ENCODE measurements at regions not wholly inside any gene's neighbourhood (a gene's known extent, or its start where the extent isn't known, plus 50 kb on each side); places are given as distances from the start of the nearest gene placed in this dataset.
"Not testable (repeated sequence)": the region's sequence is repeated elsewhere in the genome, so short reads cannot be mapped to it uniquely, and the experiment has no call there.

GRCh38 chr15:66964111-66964738 lies 101.2 kb upstream of the SMAD3 start:
- DNase-seq (ENCODE audit: low read depth in 2 of 2): no peak

DNA sequence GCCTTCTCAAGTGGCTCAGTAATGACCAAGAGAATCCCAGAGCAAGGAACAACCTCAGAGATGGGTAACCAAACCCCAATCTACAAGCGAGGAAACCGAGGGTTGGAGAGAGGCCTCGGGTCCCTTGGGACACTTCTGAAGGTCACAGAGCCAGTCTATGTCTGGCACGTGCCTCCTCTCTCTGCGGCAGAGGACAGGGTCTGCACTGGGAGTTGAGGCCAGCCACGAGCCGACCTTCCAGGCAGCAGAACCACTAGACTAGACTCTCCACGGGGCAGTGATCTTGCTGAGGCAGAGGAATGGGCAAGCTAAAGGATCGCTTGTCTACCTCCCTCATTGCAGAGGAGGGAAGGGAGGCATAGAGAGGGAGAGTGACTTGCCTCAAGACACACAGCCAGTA lies 100.6 kb upstream of the SMAD3 start:
- DNase-seq (ENCODE audit: low read depth in 2 of 2): no peak

GRCh38 chr15:66965201-66965900 lies 100.1 kb upstream of the SMAD3 start:
- DNase-seq (ENCODE audit: low read depth in 2 of 2): no peak

DNA sequence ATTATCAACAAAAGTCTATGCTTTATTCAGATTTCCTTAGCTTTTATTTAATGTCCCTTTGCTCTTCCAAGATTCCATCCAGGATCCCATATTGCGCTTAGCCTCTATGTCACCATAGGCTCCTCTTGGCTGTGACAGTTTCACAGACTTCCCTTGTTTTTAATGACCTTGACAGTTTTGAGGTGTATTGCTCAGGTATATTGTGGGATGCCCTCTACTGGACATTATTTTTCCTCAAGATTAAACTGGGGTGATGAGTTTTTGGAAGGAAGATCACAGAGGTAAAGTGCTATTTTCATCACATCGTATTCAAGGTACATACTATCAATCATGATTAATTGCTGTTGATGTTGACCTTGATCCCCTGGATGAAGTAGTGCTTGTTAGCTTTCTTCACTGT lies 99.1 kb upstream of the SMAD3 start:
- no peak for DNase-seq (ENCODE audit: low read depth in 2 of 2)

- no peak for DNase-seq (ENCODE audit: low read depth in 2 of 2)
These were observed 96.4 kb upstream of the SMAD3 start for GRCh38 chr15:66968806-66969596.

- not testable (repeated sequence) for DNase-seq (ENCODE audit: low read depth in 2 of 2)
These were observed 91.3 kb upstream of the SMAD3 start for GRCh38 chr15:66974131-66974530.

DNA sequence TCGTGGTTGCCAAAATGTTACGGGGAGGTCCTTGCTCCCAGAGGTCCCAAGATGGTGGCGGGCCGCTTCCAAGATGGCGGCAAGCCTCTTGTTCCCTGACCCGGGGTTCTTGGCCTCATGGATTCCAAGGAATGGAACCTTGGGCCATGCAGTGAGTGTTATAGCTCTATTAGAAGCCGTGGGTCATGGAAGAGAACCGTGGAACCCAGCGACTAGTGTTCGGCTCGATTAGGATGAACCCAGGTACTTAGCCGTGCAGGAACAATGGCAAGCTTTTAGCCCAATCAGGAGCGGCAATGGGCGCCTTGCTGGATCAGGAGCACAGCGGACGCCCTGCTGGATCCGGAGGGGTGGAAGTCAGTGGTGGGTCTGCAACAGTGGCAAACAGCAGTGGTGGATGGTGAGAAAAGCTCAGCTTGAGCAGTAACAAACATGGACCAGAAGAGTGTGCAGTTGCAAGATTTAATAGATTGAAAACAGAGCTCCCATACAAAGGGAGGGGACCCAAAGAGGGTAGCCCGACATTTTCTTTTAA lies 89.2 kb upstream of the SMAD3 start:
- not testable (repeated sequence) for DNase-seq (ENCODE audit: low read depth in 2 of 2)

DNA sequence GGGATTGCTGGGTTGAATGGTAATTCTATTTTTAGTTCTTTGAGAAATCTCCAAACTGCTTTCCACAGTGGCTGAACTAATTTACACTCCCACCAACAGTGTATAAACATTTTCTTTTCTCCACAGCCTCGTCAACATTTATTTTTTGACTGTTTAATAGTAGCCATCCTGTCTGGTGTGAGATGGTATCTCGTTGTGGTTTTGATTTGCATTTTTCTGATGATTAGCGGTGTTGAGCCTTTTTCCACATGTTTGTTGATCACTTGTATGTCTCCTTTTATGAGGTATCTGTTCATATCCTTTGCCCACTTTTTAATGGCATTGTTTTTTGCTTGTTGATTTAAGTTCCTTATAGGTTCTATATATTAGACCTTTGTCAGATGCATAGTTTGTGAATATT lies 85.1 kb upstream of the SMAD3 start:
- not testable (repeated sequence) for DNase-seq (ENCODE audit: low read depth in 2 of 2)

DNA sequence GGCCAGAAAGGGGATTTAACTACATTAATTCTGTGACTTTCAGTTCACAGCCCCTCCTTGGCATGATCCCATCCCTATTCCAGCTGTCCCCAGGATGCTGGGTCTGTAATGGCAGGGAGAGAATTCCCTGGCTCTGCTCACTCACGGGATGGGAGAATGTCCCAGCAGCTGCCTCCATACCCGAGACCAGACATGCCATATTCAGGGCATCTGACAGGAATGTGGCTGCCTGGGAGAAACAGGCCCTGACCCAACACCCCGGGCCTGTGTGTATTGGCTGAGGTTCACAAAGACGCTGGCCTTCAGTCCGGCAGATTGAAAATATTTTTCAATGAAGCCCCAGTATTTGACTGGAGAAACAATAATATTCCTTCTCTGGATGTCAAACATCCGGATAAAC lies 83.6 kb upstream of the SMAD3 start:
- no peak for DNase-seq (ENCODE audit: low read depth in 2 of 2)

GRCh38 chr15:66982250-66982649 lies 83.2 kb upstream of the SMAD3 start:
- no peak for DNase-seq (ENCODE audit: low read depth in 2 of 2)

DNA sequence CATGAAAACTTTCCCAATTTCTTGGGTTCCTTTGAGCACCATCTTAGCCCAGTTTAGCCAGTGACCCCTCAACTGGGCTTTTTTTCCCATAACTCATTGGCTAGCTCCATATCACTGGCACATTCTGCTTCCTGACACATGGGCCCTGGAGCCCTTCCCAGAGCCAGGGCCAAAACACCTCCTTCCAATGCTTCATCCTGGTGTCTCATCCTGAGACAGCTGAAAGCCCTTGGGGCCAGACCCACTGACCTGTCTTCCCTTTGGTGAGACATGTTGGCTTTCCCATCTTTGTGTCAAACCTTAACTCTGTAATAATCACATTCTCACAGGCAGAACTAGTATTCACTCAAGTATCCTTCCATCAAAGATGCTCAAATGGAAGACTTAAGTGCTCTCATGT lies 82.6 kb upstream of the SMAD3 start:
- DNase-seq (ENCODE audit: low read depth in 2 of 2): no peak

- DNase-seq (ENCODE audit: low read depth in 2 of 2): no peak
These were observed 79.7 kb upstream of the SMAD3 start for GRCh38 chr15:66985653-66986052.

DNA sequence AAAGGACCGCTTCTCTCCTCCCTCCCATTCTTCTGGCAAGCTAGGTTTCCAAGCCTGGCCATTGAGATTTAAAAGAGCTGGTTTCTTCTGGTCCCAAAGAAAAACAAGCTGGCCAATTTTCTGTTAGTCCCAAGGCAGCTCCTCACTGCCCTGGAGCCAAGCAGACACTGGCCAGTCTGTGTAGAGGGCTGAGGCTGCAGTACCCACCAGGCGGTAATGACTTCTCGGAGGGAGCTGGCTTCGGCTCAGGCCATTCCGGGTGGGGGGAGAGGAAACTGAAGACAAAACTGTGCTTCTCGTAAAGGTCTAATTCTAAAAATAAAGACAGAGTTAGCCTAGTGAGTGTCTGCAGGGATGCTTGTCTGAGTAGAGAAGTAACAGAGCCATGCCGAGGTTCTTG lies 78.5 kb upstream of the SMAD3 start:
- no peak for DNase-seq (ENCODE audit: low read depth in 2 of 2)

DNA sequence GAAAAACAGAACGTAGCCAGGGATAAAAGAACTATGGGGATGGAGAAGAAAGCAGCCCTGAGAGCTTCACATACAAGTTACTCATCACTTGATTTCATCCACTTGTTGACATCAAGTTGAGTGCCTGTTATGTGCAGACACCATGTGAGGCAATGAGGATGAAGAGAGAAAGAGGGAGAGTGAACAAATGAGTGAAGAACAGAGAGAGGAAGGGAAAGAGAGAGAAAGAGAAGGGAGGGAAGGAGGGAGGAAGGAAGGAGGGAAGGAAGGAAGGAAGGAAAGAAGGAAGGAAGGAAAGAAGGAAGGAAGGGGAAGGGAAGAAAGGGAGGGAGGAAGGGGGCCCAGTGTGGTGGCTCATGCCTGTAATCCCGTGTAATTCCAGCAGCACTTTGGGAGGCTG lies 72.3 kb upstream of the SMAD3 start:
- DNase-seq (ENCODE audit: low read depth in 2 of 2): no peak

GRCh38 chr15:66993874-66994696 lies 71.3 kb upstream of the SMAD3 start:
- no peak for DNase-seq (ENCODE audit: low read depth in 2 of 2)

DNA sequence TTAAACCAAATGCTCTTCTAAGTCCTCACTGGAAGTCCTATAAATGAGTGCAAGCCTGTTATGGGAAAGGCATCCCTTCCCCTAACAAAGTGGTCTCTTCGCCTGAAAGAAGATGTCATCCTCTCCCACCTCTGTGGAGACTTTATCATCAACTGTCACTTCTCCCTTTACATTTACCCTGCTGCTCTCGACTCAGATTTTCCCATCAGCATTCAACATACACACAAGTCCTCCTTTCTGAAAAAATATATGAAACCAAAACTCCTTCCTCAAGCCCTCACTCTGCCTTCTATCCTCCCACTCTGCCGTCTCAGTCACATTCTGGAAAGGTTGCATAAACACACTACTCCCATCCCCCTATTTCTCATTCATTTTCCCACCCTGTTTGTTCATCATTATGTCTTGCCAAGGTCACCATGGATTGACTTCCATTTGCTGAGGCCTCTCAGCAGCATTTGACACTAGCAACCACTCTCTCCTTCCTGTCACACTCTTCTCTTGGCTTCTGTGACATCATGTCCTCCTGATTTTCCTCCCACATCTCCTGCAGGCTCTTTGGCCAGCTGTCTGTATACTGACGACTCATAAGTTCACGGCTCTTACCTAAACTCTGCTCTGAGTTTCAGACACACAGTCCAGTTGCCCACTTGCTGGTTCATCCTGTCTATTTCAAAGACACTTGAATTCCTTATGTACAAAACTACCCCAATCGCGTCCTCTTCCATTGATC lies 70.3 kb upstream of the SMAD3 start:
- DNase-seq (ENCODE audit: low read depth in 2 of 2): no peak

GRCh38 chr15:66996094-66996493 lies 69.3 kb upstream of the SMAD3 start:
- no peak for DNase-seq (ENCODE audit: low read depth in 2 of 2)

DNA sequence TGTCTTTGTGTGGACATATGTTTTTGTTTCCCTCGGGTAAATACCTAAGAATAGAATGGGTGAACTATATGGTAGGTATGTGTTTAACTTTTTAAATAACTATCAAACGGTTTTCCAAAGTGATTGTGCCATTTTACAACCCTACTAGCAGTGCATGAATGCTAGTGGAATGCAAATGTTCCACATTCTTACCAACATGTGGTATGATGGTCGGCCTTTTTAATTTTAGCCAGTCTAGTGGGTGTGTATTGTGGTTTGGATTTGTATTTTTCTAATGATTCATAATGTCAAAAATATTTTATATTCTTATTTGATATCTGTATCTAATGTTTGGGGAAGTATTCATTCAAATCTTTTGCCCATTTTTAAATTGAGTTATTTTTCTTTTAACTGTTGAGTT lies 68.2 kb upstream of the SMAD3 start:
- DNase-seq (ENCODE audit: low read depth in 2 of 2): no peak

- DNase-seq (ENCODE audit: low read depth in 2 of 2): not testable (repeated sequence)
These were observed 67.2 kb upstream of the SMAD3 start for GRCh38 chr15:66998234-66998633.

DNA sequence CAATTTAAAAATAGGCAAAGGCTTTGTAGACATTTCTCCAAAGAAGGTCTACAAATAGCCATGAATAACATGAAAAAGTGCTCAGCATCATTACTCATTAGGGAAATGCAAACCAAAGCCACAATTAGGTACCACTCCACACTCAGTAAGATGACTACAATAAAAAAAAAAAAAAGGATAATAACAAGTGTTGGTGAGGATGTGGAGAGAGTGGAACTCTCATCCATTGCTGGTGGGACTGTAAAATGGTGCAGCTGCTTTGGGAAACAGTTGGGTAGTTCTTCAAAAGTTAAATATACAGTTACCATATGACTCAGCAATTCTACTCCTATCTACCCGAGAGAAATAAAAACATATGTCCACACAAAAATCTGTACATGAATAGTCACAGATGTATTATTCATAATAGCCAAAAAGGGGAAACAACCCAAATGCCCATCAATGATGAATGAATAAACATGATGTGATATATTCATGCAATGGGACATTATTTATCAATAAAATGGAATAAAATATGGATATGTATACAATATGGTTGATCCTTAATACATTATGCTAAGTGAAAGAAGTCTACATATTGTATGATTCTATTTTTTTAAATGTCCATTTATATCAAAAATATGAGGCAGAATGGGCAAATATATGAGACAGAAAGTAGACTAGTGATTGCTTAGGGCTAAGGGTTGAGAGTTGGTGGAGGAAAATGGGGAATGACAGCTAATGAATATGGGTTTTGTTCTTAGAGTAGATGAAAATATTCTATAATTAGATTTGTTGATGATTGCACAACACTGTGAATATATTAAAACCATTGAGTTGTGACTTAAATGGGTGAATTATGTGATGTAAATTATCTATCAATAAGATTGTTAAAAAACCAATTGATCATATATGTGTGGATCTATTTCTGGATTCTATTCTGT lies 66.1 kb upstream of the SMAD3 start:
- no peak for DNase-seq (ENCODE audit: low read depth in 2 of 2)

All from stimulated activated CD8-positive, alpha-beta memory T cell treated with anti-CD3 and anti-CD28 coated beads, Interleukin-7, amount 100 ng/mL, for 1 hour (primary cell).